ENCODE measurements at regions not wholly inside any gene's neighbourhood (a gene's known extent, or its start where the extent isn't known, plus 50 kb on each side); places are given as distances from the start of the nearest gene placed in this dataset.

- Mint-ChIP-seq H3K27ac (no peak overlapping the region), H3K4me3 (no peak overlapping the region), H3K36me3 (ENCODE audit: low read depth) (no peaks in the 10 kb centered on the region), H3K9me3 (no peaks in the 10 kb centered on the region), H3K27me3 (no peaks in the 10 kb centered on the region), H3K4me1 (ENCODE audit: low read depth) (peaks cover 6% of the 10 kb centered on the region)
- no peak for TF ChIP-seq CTCF (IDR thresholded peaks at IDR 0.05)
- POLR2A ChIA-PET: no interaction called here
- CTCF ChIA-PET: no interaction called here
- no peak overlapping the region for H3K27ac ChIP-seq (ENCODE audit: low read depth in 1 of 2, low read length in 2 of 2)
- H3K4me3 ChIP-seq (ENCODE audit: low read length): no peak overlapping the region
- ATAC-seq (ENCODE audit: poor library complexity) (no peak), DNase-seq (no peak)
- no peaks in the 10 kb centered on the region for H3K9me3 ChIP-seq (ENCODE audit: control insufficient read depth in 1 of 2, insufficient read depth in 1 of 2, low read length in 2 of 2)
- H3K27me3 ChIP-seq (ENCODE audit: control insufficient read depth in 1 of 2, insufficient read depth in 2 of 2, low read length in 2 of 2): no peaks in the 10 kb centered on the region
- no peaks in the 10 kb centered on the region for H3K36me3 ChIP-seq (ENCODE audit: insufficient read depth, low read length)
- intact Hi-C loops (cut with DNase I, micrococcal nuclease): no loop called here
- H3K4me1 ChIP-seq (ENCODE audit: insufficient read depth, low read length): no peaks in the 10 kb centered on the region
Measured at GRCh38 chr12:9379023-9379742, 171.0 kb upstream of the PZP start.

- DNase-seq (no peak), ATAC-seq (ENCODE audit: poor library complexity) (no peak)
- Histone ChIP-seq H3K4me3 (ENCODE audit: low read length) (no peak overlapping the region), H3K36me3 (ENCODE audit: insufficient read depth, low read length) (no peaks in the 10 kb centered on the region), H3K27me3 (ENCODE audit: control insufficient read depth in 1 of 2, insufficient read depth in 2 of 2, low read length in 2 of 2) (no peaks in the 10 kb centered on the region), H3K4me1 (ENCODE audit: insufficient read depth, low read length) (no peaks in the 10 kb centered on the region), H3K27ac (ENCODE audit: low read depth in 1 of 2, low read length in 2 of 2) (no peak overlapping the region), H3K9me3 (ENCODE audit: control insufficient read depth in 1 of 2, insufficient read depth in 1 of 2, low read length in 2 of 2) (no peaks in the 10 kb centered on the region)
- Mint-ChIP-seq H3K27ac (no peak overlapping the region), H3K4me1 (ENCODE audit: low read depth) (peaks cover 6% of the 10 kb centered on the region), H3K4me3 (no peak overlapping the region), H3K9me3 (no peaks in the 10 kb centered on the region), H3K27me3 (no peaks in the 10 kb centered on the region), H3K36me3 (ENCODE audit: low read depth) (no peaks in the 10 kb centered on the region)
- ChIA-PET POLR2A (no interaction called here), CTCF (no interaction called here)
- intact Hi-C loops (cut with DNase I, micrococcal nuclease): no loop called here
- peak; percentile 19 for TF ChIP-seq CTCF (IDR thresholded peaks at IDR 0.05)
Measured at GRCh38 chr12:9378430-9378835, 170.2 kb upstream of the PZP start.

GRCh38 chr12:9372202-9372601 is 164.0 kb upstream of the PZP start:
- no peaks in the 10 kb centered on the region for H3K9me3 ChIP-seq (ENCODE audit: control insufficient read depth in 1 of 2, insufficient read depth in 1 of 2, low read length in 2 of 2)
- H3K4me1 ChIP-seq (ENCODE audit: insufficient read depth, low read length): no peaks in the 10 kb centered on the region
- no peak for TF ChIP-seq CTCF (IDR thresholded peaks at IDR 0.05)
- no peaks in the 10 kb centered on the region for H3K27me3 Mint-ChIP-seq
- intact Hi-C loops (cut with DNase I, micrococcal nuclease): no loop called here
- ATAC-seq (ENCODE audit: poor library complexity) (peak; percentile 43), DNase-seq (no peak)
- CTCF ChIA-PET: no interaction called here
- H3K36me3 Mint-ChIP-seq (ENCODE audit: low read depth): no peaks in the 10 kb centered on the region
- no peaks in the 10 kb centered on the region for H3K4me1 Mint-ChIP-seq (ENCODE audit: low read depth)
- POLR2A ChIA-PET: no interaction called here
- H3K9me3 Mint-ChIP-seq: no peaks in the 10 kb centered on the region
- H3K4me3 ChIP-seq (ENCODE audit: low read length): no peak overlapping the region
- H3K4me3 Mint-ChIP-seq: no peak overlapping the region
- no peaks in the 10 kb centered on the region for H3K27me3 ChIP-seq (ENCODE audit: control insufficient read depth in 1 of 2, insufficient read depth in 2 of 2, low read length in 2 of 2)
- H3K27ac ChIP-seq (ENCODE audit: low read depth in 1 of 2, low read length in 2 of 2): no peak overlapping the region
- no peaks in the 10 kb centered on the region for H3K36me3 ChIP-seq (ENCODE audit: insufficient read depth, low read length)
- H3K27ac Mint-ChIP-seq: no peak overlapping the region

Measured in CD4-positive, alpha-beta T cell (primary cell).